C1 segment of cervical spinal cord (tissue), 14 donors: ENCODE measurements at regions not wholly inside any gene's neighbourhood (a gene's known extent, or its start where the extent isn't known, plus 50 kb on each side); places are given as distances from the start of the nearest gene placed in this dataset.
"Not testable (repeated sequence)": the region's sequence is repeated elsewhere in the genome, so short reads cannot be mapped to it uniquely, and the experiment has no call there.

Experiments
- DNase-seq, 14 donors: peaks; one replicate each; lab custom pipeline; 2025; lab: John Stamatoyannopoulos, UW

DNA sequence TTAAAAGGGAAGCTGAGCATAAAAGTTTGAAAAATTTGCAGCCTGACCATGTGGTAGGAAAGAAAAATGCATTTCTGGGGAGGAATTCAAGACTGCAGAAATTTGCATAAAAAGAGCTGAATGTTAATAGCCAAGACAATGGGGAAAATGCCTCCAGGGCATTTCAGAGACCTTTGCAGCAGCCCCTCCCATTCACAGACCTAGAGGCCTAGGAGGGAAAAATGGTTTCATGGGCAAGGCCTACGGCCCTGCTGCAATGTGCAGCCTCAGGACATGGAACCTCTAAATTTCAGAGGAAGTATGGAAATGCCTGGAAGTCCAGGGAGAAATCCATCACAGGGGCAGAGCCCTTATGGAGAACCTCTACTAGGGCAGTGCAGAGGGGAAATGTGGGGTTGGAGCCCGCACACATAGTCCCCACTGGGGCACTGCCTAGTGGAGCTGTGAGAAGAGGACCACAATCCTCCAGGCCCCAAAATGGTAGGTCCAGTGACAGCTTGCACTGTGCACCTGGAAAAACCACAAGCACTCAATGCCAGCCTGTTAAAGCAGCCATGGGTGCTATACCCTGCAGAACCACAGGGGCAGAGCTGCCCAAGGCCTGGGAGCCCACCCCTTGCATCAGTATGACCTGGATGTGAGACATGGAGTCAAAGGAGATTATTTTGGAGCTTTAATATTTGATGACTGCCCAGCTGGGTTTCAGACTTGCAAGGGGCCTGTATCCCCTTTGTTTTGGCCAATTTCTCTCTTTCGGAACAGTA lies 243.8 kb downstream of the DNAJB9 start:
- DNase-seq = no peak

- DNase-seq = no peak
These were observed 246.1 kb downstream of the DNAJB9 start for GRCh38 chr7:108815815-108816214.

GRCh38 chr7:108818742-108819141 lies 249.1 kb downstream of the DNAJB9 start:
- DNase-seq = no peak

DNA sequence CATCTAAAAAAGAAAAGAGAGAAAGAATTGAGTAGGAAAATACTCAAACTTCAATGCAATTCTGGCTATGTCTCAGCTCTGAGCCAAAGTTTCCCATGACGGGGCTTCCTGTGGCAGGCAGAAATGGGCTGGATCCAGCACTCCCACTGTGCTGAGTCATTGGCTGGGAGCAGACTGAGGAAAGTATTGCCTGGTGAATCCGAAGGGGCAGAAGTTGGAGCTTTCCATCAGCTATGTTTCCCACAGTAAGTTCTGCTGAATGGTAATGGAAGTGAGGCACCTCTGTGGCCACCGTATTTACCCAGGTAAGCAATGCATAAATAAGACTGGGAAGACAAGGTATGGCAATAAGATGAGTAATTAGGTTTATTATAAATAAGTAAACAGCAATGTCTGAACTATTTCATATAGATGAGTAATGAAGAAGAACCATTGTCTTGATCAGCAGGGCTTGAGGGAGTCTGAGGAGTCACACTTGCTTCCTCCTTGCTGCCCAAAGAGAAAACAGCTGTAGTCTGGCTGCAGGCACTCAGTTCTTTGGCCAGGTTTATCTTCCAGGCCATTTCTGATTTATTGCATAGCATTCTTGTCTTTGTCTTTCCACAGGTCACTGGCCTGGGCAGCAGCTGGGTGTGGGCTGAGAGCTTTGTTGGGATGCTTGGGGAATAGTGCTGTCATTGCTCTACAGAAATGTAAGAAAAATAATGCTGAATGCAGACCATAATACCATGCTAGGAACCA lies 255.3 kb downstream of the DNAJB9 start:
- DNase-seq = no peak

DNA sequence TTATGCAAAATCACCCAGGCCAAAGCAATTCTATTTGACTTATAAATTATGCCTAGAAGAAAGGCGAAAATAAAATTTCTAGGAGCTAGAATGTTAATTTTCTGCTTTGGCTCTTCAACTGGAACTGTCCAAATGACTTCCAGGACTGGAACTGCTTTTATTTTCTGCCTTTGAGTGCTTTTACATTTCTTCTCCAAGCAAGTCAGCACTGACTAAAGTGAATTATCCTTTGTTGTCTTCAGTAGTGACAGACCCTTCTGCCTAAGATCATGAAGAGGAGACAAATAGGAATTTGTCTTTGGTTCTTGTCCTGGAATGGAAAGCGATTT lies 255.9 kb downstream of the DNAJB9 start:
- no peak for DNase-seq

GRCh38 chr7:108836256-108836655 lies 266.6 kb downstream of the DNAJB9 start:
- no peak for DNase-seq

DNA sequence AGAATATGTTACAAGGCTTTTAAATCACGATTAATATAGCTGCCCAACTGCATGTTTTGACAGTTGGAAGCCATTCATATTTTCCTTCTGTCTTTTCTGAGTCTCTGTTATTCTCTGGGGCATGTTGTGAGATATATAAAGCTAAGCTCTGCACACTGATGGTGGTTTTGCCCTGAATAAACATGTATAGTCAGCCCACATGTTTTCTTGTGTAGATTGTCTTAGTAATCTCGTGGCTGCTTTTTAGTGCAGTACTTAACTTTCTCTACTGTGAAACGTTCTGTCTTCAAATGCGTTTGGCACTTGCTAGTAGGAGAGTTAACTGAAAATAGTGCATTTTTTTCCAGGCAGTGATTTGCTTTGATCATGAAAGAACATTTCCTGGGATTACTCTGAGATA lies 268.5 kb downstream of the DNAJB9 start:
- DNase-seq = no peak

GRCh38 chr7:108839076-108839475 lies 269.4 kb downstream of the DNAJB9 start:
- DNase-seq = no peak

- DNase-seq = no peak
These were observed 276.3 kb downstream of the DNAJB9 start for GRCh38 chr7:108845951-108846350.

DNA sequence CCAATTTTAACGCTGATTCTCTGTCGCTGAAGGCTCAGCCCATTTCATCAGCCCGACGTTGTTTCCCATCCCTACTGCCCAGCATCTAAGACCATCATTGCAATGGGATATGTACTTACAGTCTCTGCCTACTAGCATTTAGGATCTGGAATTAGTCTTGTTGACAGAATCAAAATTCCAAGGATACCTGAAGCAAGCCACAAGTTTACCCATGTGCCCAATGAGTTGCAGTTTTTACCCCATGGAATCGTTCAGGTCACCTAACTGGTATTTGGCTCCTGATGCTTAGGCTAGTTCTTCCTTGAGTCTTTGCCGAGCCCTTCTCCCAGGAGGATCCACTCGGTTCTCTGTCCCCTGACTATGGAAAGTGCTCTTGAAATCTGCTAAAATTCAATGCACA lies 276.8 kb downstream of the DNAJB9 start:
- no peak for DNase-seq

GRCh38 chr7:108848486-108848885 lies 278.8 kb downstream of the DNAJB9 start:
- no peak for DNase-seq

DNA sequence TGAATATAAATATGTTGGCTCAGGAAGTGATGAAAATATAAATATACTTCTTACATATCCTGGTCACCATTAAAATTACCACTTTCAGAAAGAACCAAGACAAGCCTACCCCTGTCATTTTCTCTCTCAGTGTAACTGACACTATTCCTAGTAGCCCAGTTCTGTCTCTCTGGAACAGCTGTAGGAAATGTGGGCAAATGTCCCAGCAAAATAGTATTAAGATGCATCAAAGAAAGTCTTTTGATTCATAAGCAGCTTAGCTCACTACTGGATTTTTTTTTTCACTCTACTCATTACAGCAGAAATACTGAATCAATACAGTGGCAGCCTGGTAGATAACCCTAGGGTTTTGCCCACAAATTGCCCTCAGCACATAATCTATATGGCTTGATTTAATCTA lies 290.9 kb downstream of the DNAJB9 start:
- no peak for DNase-seq

- DNase-seq = no peak
These were observed 291.4 kb downstream of the DNAJB9 start for GRCh38 chr7:108861071-108861470.

DNA sequence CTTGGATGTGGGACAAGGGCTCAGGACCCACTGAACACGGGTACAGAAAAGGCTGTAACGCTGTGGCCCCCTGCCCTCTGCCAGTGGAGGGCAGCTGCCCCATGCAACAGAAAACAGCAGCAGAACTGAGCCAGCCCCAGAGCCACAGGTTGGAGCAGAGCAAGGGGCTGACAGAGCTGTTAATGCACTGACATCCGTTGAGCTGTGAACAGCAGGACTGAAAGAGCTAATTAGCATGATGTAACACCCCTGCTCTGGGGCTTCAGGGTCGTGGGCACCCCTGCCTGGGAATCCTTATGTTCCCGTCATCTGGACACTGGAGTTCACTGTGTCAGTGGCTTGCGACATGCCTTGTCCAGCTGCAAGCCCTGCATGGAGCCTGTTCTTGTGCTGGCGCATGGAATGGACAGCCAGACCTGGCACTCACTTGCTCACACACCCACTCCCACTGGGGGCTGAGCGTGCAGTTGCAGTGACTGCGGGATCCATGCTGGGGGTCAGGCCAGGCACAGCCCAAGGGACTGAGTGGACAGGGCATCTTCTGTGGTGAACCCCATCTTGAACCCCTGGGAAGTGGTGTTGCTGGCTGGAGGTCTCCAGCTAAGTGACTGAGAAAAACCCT lies 293.7 kb downstream of the DNAJB9 start:
- DNase-seq = no peak

DNA sequence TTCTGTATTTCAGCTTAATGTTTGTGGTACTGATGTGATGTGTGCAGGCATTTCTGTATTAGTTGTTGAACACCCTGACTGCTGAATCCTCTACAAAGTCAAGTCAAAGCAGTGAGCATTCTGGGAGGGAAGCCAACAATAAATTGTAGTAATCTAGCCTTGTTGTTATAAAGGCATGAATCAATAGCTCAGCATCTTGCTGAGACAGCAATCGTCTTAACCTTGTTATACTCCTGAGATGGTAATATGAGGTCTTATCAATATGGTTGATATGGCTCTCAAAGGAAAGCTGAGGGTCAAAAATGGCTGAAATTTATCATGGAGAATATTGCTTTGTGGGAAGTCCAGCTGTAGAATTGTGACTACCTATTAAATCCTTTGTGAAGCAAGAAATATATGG lies 299.4 kb downstream of the DNAJB9 start:
- DNase-seq = no peak

DNA sequence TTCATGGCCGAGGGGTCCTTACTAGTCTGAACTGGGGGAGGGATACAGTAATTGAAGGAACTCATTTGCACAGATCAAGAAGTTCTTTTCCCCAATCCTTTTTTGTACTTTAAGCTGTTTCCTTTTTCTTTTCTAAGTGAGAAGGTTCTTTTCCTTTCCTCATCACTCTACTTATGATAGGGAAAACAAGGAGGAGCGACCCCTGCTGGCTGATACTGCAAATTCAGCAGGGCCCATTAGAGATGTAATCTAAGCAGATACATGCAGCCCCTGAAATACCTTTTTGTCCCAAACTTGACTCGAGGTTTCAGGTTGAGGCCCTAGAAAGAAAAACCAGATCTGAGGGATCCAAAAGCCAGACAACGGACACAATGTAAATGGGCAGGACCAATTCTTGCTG lies 305.5 kb downstream of the DNAJB9 start:
- no peak for DNase-seq

DNA sequence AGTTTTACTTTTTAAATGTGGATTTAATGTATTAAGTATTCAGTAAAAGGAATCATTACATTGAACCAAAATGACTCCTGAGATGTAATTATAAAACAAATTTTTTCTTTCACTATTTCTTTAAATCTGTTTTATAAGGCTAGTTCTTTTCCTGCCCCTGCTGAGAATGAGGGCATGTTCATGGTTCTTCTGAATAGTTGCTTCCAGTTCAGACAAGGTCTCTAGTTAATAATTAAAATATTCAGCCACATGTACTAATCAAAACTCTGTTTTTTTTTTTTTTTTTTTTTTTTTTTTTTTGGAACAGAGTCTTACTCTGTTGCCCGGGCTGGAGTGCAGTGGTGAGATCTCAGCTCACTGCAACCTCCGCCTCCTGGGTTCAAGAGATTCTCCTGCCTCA lies 321.2 kb downstream of the DNAJB9 start:
- no peak for DNase-seq

DNA sequence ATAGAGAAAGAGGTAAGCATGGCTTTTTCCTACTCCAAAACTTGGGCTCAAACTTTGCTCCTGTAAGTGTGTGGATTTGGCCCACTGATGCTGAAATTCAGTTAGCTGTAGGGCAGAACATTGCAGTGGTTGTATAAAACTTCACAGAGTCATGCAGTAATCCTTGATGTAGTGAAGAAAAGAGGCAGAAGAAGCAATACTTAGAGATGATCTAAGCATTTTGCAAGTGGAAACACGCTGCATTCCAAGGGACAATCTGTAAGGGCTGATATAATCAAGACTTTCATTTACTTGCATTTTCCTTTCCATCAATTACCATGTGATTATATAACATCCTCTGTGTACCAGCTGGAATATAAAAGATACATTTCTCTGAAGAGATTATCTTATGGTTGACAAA lies 338.8 kb downstream of the DNAJB9 start:
- no peak for DNase-seq

GRCh38 chr7:108911016-108911415 lies 341.3 kb downstream of the DNAJB9 start:
- no peak for DNase-seq

GRCh38 chr7:108920490-108920889 lies 350.8 kb downstream of the DNAJB9 start:
- no peak for DNase-seq

DNA sequence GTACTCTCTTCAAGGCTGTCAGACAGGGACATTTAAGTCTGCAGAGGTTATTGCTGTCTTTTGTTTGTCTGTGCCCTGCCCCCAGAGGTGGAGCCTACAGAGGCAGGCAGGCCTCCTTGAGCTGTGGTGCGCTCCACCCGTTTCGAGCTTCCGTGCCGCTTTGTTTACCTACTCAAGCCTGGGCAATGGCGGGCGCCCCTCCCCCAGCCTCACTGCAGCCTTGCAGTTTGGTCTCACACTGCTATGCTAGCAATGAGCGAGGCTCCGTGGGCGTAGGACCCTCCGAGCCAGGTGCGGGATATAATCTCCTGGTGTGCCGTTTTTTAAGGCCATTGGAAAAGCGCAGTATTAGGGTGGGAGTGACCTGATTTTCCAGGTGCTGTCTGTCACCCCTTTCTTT lies 373.4 kb downstream of the DNAJB9 start:
- DNase-seq = not testable (repeated sequence)

GRCh38 chr7:108947526-108947925 lies 377.9 kb downstream of the DNAJB9 start:
- DNase-seq = no peak

- DNase-seq = peak in 1 of 14 donors; percentile 2
These were observed 402.3 kb downstream of the DNAJB9 start for GRCh38 chr7:108972004-108972403.
